ENCODE measurements at regions not wholly inside any gene's neighbourhood (a gene's known extent, or its start where the extent isn't known, plus 50 kb on each side); places are given as distances from the start of the nearest gene placed in this dataset.

DNA sequence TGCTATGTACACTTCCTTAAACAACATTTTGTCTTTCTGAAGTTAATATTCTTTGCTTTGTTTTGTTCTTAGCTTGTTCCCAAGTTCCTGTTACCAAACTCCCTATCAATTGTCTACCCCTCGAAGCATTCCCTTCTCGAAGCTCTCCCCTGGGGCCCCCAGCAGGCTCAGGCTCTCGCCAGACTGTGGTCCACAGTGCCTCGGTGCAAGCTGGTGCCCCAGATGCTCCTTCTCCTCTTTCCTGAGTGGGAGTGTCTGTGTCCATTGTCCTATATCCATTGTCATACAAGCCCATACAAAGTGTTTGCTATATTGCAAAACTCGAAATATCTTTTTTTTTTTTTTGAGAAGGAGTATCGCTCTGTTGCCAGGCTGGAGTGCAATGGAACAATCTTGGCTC is 51.7 kb upstream of the RTL6 start:
- no peak for DNase-seq

- DNase-seq = no peak
These were observed 50.9 kb upstream of the RTL6 start for GRCh38 chr22:44548981-44549380.

All from activated naive CD4-positive, alpha-beta T cell treated with anti-CD3 and anti-CD28 coated beads, Interleukin-2, amount 50 U/mL, for 16 hours (primary cell).